Neural cell (in vitro differentiated cells): ENCODE measurements at regions not wholly inside any gene's neighbourhood (a gene's known extent, or its start where the extent isn't known, plus 50 kb on each side); places are given as distances from the start of the nearest gene placed in this dataset.

Experiments
- CTCF ChIP-seq: fragments of 450-650 bp; IDR thresholded peaks from 2 replicates; pipeline ENCODE4 v1.5.1; 2014; ENCODE audit warnings: antibody characterized with exemption, mild to moderate bottlenecking, moderate library complexity; ENCODE audit not compliant: poor library complexity, severe bottlenecking
- EP300 ChIP-seq: fragments of 450-650 bp; conservative IDR thresholded peaks from 2 replicates; pipeline ENCODE4 v1.6.1; 2014; ENCODE audit warnings: antibody characterized with exemption, mild to moderate bottlenecking, moderate library complexity; ENCODE audit not compliant: poor library complexity, severe bottlenecking
- EZH2 ChIP-seq: fragments of 200-600, 300-800 bp; shearing (Covaris generic), sonication (generic); IDR thresholded peaks from 2 replicates; pipeline ENCODE4 v1.6.1; 2014; ENCODE audit warnings: antibody characterized with exemption, low read length, borderline replicate concordance, mild to moderate bottlenecking; ENCODE audit not compliant: insufficient read depth, poor library complexity, severe bottlenecking
- MXI1 ChIP-seq: fragments of 450-650 bp; conservative IDR thresholded peaks from 2 replicates; pipeline ENCODE4 v1.6.1; 2014; ENCODE audit warnings: antibody characterized with exemption, mild to moderate bottlenecking; ENCODE audit not compliant: poor library complexity, severe bottlenecking
- POLR2AphosphoS5 ChIP-seq: IDR thresholded peaks from 2 replicates; pipeline ENCODE4 v1.6.1; 2012
- RAD21 ChIP-seq: fragments of 450-650 bp; conservative IDR thresholded peaks from 2 replicates; pipeline ENCODE4 v1.6.1; 2014; ENCODE audit warnings: antibody characterized with exemption, mild to moderate bottlenecking, moderate library complexity
- REST ChIP-seq: IDR thresholded peaks from 2 replicates; pipeline ENCODE4 v1.6.1; 2012; ENCODE audit warnings: borderline replicate concordance
- SMC3 ChIP-seq: fragments of 450-650 bp; conservative IDR thresholded peaks from 2 replicates; pipeline ENCODE4 v1.6.1; 2014; ENCODE audit warnings: antibody characterized with exemption, mild to moderate bottlenecking, moderate library complexity; ENCODE audit not compliant: poor library complexity
- TAF1 ChIP-seq: IDR thresholded peaks from 2 replicates; pipeline ENCODE4 v1.6.1; 2012; ENCODE audit warnings: low read depth

DNA sequence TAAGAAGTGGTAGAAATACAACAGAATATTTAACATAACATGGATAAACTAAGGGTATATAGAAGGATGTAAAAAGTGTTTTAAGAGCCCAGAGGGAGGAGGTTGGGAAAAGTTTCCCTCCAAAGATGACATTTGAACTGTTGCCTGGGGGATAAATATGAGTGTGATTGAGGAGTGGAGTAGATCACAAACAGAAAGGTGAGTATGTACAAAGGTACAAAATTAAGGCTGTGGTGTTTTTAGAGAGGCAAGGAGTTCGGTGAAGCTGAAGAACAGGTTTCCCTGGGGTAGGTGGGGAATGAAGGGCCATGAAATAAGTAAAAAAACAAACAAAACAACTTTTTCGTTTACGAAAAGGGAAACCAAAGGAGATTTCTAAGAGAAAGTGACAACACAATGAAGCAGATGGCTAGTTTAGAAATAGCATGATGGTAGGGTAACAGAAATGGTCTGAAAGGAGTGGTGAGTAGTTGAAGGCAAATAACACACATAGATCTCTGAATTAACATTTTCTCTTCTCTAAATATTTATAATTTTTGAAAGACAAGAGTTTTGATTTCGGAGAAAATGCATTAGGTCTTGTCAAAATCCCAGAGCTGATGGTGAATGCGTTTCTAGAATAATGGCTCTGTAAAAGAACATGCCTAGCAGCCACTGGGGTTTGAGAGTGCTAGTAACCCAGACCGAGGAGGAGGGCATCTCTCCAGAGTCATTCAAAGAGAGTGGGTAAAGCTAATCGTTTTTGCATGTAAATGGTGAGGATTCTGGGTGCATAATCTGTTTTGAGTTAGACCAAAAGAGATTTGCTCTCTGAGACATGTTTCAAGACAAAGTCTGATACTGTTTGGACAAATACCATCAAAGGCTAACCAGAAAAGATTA, 240.4 kb upstream of the DCN start:
- TF ChIP-seq TAF1, result no peak
- no peak for TF ChIP-seq CTCF
- TF ChIP-seq EZH2, result no peak
- no peak for TF ChIP-seq MXI1
- no peak for TF ChIP-seq SMC3
- TF ChIP-seq RAD21, result no peak
- TF ChIP-seq POLR2AphosphoS5, result no peak
- no peak for TF ChIP-seq EP300
- no peak for TF ChIP-seq REST
